ENCODE measurements at regions not wholly inside any gene's neighbourhood (a gene's known extent, or its start where the extent isn't known, plus 50 kb on each side); places are given as distances from the start of the nearest gene placed in this dataset.

- TF ChIP-seq CTCF (optimal IDR thresholded peaks at IDR 0.05 in 1 of 3, IDR thresholded peaks at IDR 0.05 in 1 of 3, conservative IDR thresholded peaks at IDR 0.05 in 1 of 3; ENCODE audit: extremely low read depth in 1 of 3, insufficient read depth in 2 of 3, low read length in 3 of 3): no peak
- TF ChIP-seq EZH2 (IDR thresholded peaks at IDR 0.05; ENCODE audit: low read length): no peak
Measured at GRCh38 chr2:6724605-6725140, 141.0 kb downstream of the CMPK2 start.
